GM21619 (cell line): ENCODE measurements at regions not wholly inside any gene's neighbourhood (a gene's known extent, or its start where the extent isn't known, plus 50 kb on each side); places are given as distances from the start of the nearest gene placed in this dataset.
"Not testable (repeated sequence)": the region's sequence is repeated elsewhere in the genome, so short reads cannot be mapped to it uniquely, and the experiment has no call there.

ENCODE experiments used
- ATAC-seq: cut with Tn5 transposase; IDR thresholded peaks from one replicate; pipeline ENCODE4 v1.9.1; 2021; ENCODE audit not compliant: unreplicated experiment

GRCh38 chr4:124997124-124997523 lies 284.6 kb upstream of the ANKRD50 start:
- no peak for ATAC-seq

DNA sequence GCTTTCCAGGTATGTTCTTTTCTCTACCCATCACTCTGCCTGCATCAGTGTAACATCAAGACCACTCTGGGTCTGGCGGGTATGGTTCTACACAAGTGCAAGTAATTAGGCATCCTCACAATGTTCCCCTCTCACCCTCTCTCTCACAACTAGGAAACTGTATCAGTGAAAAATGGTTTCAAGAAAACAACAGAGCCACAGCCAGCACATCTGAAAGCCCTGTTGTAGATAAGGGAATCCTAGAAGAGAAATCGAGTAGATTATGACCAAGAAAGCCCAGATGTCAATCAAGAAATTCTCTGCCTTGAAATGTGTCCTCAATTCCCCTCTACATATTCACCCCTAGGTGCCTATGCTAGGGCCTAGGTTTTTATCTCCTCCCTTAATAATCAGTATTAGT lies 281.3 kb upstream of the ANKRD50 start:
- no peak for ATAC-seq

DNA sequence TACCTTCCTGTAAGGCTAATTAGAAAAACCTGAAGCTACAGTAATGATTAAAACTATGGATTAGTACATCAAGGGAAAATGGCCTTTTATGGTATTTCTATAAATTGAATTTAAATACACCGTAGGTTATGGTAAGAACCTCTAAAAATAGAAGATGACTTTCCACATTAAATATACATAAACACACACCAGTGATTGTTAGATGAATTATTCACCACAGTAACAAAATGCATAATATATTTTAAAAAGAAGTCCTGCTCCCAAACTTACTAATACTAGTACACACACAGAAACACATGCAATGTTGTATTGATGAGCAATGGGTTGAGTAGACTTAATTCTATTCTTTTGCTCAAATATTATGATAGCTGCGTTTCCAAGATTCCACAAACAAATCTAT lies 277.9 kb upstream of the ANKRD50 start:
- ATAC-seq, result no peak

DNA sequence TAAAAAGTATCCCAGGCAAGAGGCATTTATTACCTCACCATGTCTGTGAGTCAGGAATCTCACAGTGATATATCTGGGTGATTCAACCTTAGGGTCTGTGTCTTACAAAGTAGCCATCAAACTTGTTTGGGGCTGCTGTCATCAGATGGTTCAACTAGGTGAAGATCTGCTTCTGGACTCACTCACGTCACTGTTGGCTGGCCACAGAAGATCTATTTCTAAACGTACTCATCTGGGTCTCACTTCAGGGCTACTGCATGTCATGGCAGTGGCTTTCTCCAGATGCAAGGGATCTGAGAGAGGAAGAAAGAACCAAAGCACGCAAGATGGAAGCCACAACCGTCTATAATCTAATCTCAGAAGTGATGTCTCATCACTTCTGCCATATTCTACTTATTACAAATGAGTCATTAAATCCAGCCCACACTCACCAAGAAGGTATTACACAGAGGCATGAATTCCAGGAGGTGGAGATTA lies 267.8 kb upstream of the ANKRD50 start:
- ATAC-seq, result no peak

GRCh38 chr4:124978536-124978935 lies 266.0 kb upstream of the ANKRD50 start:
- not testable (repeated sequence) for ATAC-seq

DNA sequence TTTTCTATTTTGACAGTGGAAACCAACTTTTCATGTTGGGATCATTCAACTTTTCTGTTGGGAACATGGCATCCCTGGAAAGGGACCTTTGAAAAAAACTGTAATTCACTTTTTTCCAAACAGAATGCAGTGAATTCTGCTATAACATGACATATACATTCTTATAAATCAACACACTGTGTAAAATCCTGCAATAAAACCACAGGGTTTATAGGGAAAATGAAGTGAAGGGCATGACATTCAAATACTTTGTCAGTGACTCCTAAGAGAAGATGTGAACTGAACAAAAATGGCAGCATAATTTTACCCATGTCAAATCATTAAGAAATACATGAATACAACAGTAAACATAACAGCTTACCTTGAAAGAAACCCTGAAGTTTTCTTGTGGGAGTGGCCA lies 264.5 kb upstream of the ANKRD50 start:
- ATAC-seq, result no peak

DNA sequence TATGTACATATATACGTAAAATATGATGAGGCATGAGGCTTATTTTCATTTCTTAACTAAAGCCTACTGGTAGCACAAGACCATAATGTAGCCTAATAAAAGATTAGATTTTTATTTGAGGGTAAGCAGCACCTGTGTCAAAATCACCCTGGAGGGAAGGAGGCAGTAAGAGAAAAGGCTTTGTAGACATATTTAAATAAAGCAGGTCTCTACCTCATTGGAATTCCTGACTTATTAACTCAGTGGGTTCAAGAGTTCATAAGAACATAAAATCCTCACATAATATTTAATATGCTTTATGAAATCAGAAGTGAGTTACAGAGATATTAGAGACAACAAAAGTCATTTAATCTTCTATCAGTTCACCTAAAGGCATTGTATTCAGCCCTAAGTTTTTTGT lies 261.6 kb upstream of the ANKRD50 start:
- no peak for ATAC-seq

GRCh38 chr4:124973716-124974115 lies 261.2 kb upstream of the ANKRD50 start:
- no peak for ATAC-seq

DNA sequence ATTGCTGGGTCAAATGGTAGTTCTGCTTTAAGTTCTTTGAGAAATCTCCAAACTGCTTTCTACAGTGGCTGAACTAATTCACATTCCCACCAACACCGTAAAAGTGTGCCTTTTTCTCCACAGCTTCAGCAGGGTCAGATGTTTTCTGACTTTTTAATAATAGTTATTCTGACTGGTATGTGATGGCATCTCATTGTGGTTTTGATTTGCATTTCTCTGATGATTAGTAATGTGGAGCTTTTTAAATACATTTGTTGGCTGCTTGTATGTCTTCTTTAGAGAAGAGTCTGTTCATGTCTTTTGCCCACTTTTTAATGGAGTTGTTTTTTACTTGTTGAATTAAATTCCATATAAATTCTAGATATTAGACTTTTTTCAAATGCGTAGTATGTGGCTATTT lies 257.5 kb upstream of the ANKRD50 start:
- no peak for ATAC-seq

GRCh38 chr4:124965497-124965891 lies 253.0 kb upstream of the ANKRD50 start:
- no peak for ATAC-seq

GRCh38 chr4:124964852-124965496 lies 252.4 kb upstream of the ANKRD50 start:
- no peak for ATAC-seq

DNA sequence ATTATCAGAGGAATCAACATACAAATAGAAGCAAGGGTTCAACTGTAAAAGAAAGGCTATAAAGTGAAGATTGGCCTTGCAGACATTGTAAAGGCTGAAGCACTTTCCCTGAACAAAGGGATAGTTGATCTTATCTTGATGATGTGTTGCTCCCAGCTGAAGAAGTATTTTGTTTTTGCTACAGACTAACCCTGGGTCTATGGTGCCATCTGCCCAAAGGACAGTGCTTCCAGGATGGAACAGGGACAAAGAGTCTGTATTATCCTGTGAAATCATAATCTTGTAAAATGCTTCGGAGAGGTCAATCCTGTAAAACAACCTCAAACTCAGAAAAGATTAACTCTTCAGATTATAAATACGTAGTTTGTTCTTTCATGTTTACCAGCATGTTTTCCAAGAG lies 251.7 kb upstream of the ANKRD50 start:
- ATAC-seq, result no peak

- no peak for ATAC-seq
Measured at GRCh38 chr4:124961138-124961750, 248.7 kb upstream of the ANKRD50 start.

DNA sequence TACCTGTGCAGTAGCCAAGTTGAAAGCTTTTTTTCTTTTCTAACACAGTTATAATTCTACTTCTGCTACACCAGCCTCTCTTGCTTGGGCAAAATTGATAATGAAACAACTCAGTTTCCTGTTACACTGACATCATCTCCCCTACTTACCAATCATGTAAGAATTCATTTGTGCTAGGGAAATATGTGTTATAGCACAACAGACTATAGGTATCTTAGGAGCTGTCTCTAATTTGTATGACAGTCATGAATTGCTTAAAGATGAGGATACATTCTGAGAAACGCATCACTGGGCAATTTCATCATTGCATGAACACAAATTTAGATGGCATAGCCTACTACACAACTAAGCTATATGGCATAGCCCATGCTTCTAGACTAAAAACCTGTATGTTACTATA lies 246.3 kb upstream of the ANKRD50 start:
- no peak for ATAC-seq

- no peak for ATAC-seq
Measured at GRCh38 chr4:124955476-124955875, 242.9 kb upstream of the ANKRD50 start.

DNA sequence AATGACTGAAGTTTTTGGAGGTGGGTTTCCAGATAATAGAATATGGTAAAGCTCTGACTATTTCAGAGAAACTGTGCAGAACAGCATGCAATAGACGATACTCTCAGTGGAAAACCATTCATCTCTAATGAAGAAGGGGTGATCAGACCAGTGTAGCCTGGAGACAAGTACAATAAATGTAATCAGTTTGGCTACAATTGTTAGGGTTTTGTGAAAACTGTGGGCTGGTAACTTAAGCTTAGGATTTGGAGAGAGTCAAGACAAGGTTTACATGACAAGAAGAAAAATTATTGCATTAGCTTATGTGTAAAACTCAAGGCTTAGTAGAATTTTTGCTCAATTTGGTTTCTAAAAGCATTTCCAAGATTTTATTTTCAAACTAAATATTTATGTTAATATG lies 241.5 kb upstream of the ANKRD50 start:
- no peak for ATAC-seq

- no peak for ATAC-seq
Measured at GRCh38 chr4:124953486-124953885, 241.0 kb upstream of the ANKRD50 start.

DNA sequence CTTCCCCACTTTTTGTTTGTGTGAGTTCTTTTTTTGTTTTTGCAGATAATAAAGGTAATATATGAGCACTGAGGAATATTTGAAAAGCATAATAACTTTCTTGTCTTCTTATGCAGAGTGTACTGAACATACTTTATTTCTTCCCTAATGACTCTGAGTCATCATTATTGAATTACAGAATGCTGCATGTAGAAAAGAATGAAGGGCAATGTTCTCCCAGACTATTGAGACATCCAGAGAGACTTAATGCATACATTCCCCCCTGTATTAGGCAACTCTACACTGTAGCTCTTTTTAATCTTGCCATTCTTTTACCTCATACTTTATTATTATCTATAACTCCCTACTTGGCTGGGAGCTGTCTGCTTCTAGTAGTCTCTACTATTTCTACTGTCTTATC lies 240.5 kb upstream of the ANKRD50 start:
- no peak for ATAC-seq

GRCh38 chr4:124952601-124953000 lies 240.1 kb upstream of the ANKRD50 start:
- ATAC-seq, result no peak

DNA sequence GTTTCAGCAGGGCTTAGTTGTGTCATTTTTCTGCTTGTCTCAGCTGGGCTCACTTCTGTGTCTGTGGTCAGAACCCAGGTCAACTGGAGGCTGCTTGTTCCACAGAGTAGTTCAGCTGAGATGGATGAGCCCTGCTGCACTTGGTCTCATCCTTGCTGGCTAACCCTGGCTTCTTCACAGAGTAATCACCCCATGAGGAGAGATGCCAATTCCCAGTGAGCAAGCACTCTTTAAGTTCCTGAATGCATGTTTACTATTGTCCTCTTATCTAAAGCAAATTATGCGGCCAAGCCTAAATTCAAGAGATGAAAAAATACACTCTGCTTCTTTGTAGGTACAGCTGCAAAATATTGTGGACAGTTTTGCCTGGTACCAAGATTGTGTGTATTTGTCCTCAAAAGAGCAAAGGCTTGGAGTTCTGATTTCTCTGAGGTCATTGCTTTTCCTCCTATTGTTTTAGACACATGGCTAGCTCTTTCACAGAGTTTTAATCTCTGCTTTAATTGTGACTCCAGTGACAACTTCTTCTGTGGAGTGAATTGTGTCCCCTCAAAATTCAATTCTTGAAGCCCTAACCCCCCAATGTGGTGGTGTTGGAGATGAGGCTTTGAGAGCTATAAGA lies 236.6 kb upstream of the ANKRD50 start:
- ATAC-seq, result no peak

DNA sequence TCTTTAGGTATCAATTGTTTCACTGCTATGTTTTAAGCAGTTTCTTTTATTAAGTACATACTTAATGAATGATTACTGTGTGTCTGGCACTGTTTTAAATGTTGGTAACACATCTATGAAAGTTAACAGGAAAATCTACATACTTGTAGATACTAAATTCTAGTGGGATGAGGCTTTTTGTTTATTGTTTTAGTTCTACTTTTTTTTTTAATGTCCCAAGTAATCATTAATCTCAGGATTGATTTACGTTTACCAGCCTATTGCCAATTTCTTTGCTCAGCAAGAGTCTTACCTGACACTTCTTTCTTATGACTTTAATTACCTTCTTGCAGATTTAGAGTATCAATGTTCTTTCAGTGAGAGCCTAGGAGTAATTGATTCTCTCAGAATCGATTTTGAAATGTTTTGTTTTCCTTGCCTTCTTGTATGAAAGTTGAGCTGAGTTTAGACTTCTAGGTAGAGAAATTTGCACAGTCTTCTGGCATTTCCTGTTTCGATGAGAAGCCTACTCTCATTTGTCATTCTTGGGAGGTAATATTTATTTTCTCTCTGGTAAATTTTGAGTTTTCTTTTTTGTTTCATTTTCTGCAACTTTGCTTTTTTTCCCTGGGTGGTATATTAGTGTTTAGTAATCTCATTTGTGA lies 235.2 kb upstream of the ANKRD50 start:
- ATAC-seq, result no peak

GRCh38 chr4:124946696-124947095 lies 234.2 kb upstream of the ANKRD50 start:
- no peak for ATAC-seq
